ENCODE measurements at regions not wholly inside any gene's neighbourhood (a gene's known extent, or its start where the extent isn't known, plus 50 kb on each side); places are given as distances from the start of the nearest gene placed in this dataset.

DNA sequence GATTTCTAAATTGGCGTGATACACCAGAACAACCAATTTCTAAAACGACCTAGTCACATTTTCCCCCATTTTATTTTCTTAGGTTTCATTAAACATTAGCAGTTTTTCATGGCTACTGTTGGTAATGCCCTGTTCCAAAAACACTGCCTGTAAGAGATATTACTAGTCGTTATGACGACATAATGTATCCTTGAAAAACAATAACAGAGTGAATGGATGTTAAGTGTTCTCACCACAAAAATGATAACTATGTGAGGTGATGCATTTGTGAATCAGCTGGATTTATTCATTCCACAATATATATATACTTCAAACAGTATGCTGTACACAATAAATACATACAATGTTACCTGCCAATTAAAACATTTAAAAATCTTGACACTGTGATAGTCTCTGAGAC, 1147.6 kb upstream of the PCDH10 start:
- DNase-seq (ENCODE audit: low spot score): no peak
- no peak overlapping the region for H3K27ac ChIP-seq
- H3K27me3 ChIP-seq: no peaks in the 10 kb centered on the region
- no peaks in the 10 kb centered on the region for H3K36me3 ChIP-seq
- H3K4me1 ChIP-seq: no peaks in the 10 kb centered on the region
- TF ChIP-seq, protein P1, sequence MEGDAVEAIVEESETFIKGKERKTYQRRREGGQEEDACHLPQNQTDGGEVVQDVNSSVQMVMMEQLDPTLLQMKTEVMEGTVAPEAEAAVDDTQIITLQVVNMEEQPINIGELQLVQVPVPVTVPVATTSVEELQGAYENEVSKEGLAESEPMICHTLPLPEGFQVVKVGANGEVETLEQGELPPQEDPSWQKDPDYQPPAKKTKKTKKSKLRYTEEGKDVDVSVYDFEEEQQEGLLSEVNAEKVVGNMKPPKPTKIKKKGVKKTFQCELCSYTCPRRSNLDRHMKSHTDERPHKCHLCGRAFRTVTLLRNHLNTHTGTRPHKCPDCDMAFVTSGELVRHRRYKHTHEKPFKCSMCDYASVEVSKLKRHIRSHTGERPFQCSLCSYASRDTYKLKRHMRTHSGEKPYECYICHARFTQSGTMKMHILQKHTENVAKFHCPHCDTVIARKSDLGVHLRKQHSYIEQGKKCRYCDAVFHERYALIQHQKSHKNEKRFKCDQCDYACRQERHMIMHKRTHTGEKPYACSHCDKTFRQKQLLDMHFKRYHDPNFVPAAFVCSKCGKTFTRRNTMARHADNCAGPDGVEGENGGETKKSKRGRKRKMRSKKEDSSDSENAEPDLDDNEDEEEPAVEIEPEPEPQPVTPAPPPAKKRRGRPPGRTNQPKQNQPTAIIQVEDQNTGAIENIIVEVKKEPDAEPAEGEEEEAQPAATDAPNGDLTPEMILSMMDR (IDR thresholded peaks at IDR 0.05): no peak
- H3K4me3 ChIP-seq: no peak overlapping the region
- H3K9me3 ChIP-seq: no peaks in the 10 kb centered on the region

DNA sequence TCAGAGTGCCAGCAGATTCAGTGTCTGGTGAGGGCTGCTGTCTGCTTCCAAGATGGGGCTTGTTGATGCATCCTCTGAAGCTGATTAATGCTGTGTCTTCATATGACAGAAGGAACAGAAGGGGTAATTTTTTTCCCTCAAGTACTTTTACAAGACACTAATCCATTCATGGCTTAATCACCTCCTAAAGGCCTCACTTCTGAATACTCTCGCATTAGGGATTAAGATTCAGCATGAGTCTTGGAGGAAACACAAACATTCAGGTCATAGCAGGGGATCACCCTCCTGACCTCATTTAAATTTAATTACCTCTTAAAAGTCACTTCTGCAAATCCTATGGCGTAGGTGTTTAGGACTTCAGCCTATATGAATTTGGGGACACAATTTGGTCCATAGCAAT, 1145.5 kb upstream of the PCDH10 start:
- TF ChIP-seq, protein P1 (IDR thresholded peaks at IDR 0.05): no peak
- Histone ChIP-seq H3K9me3 (no peaks in the 10 kb centered on the region), H3K27ac (no peak overlapping the region), H3K4me1 (no peaks in the 10 kb centered on the region), H3K27me3 (no peaks in the 10 kb centered on the region), H3K4me3 (no peak overlapping the region), H3K36me3 (no peaks in the 10 kb centered on the region)
- no peak for DNase-seq (ENCODE audit: low spot score)

DNA sequence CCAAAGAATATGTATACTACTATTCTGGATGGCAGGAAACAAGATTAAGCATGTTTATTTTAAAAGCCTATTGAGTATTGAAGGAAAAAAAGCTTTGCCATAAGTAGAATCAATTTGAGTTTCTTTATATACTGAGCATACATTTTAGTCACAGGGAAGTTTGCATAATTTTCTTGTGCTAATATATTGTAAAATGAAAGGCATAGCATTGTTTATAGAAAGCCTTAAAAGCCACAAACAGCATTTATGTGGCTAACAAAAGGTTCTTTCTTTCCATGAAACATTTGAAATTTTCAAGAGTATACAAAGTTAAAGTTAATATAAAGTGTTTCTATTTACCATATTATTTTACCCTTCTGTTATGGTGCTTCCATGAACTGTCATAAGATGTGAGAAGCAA, 1133.8 kb upstream of the PCDH10 start:
- TF ChIP-seq, protein P1 (IDR thresholded peaks at IDR 0.05): no peak
- Histone ChIP-seq H3K9me3 (no peaks in the 10 kb centered on the region), H3K27me3 (no peaks in the 10 kb centered on the region), H3K4me1 (no peaks in the 10 kb centered on the region), H3K4me3 (no peak overlapping the region), H3K27ac (no peak overlapping the region), H3K36me3 (no peaks in the 10 kb centered on the region)
- no peak for DNase-seq (ENCODE audit: low spot score)

DNA sequence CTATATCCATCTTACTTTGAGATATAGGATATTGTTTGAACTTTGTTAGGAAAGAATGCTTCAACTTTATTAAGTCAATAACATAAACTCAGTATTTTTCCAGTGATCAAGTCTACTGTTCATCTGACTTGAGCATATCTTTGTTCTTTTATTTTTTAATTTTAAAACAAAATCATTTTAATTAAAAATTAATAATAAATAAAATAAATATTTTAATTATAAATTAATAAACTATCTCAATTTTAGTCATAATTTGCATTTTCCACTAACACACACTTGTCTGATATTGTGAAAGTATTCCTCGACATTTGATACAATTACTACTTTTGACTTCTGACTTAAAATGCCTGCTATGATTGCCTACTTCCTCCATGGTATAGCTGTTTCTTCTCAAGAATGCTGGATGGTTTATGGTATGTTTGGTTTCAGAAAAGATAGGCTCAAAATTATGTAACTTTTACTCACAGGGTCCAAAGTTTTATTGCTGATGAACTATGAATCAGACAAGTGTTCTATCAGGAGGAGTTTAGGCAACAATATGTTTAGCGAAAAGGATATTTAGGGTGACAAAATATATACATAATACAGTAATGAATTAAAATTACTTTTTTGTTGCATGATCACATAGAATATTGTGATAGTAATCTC, 1132.3 kb upstream of the PCDH10 start:
- H3K27me3 ChIP-seq: no peaks in the 10 kb centered on the region
- H3K27ac ChIP-seq: no peak overlapping the region
- no peak overlapping the region for H3K4me3 ChIP-seq
- no peak for DNase-seq (ENCODE audit: low spot score)
- H3K4me1 ChIP-seq: no peaks in the 10 kb centered on the region
- TF ChIP-seq, protein P1 (IDR thresholded peaks at IDR 0.05): no peak
- H3K9me3 ChIP-seq: no peaks in the 10 kb centered on the region
- no peaks in the 10 kb centered on the region for H3K36me3 ChIP-seq

DNA sequence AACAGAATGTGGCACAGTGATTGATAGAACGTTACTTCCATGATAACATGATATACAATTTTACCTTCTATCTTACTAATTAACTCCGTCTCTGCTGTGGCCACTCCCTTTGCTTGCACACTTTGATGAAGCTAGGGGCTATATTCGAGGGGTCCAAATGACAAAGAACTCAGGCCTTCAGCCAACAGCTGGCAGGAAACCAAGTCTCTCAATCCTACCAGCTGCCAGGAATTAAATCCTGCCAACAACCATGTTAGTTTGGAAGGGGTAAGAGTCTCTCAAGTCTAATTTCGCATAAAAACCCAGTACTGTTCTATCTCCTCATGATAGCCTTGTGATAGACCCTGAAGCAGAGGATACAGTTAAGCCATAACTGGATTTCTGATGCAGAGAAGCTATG, 1122.9 kb upstream of the PCDH10 start:
- Histone ChIP-seq H3K4me3 (no peak overlapping the region), H3K36me3 (no peaks in the 10 kb centered on the region), H3K9me3 (no peaks in the 10 kb centered on the region), H3K27ac (no peak overlapping the region), H3K27me3 (no peaks in the 10 kb centered on the region), H3K4me1 (no peaks in the 10 kb centered on the region)
- TF ChIP-seq, protein P1 (IDR thresholded peaks at IDR 0.05): no peak
- DNase-seq (ENCODE audit: low spot score): no peak

DNA sequence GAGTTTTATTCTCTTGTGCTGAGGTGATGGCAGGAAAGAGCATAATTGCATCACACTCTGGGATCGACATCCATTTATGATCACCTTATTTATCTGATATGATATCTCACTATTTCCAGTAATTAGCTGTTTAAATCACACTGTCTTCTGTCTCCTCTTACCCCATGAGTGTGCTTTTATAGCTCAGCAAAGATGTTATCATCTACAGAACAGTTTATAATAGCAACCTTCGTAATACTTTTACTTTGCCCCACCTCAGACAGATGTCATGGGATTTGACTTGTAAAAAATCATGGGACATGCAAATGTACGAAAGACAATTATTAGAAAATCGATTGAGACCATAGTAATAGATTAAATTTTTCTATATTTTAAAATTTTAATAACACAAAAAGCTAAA, 1122.3 kb upstream of the PCDH10 start:
- Histone ChIP-seq H3K36me3 (no peaks in the 10 kb centered on the region), H3K27ac (no peak overlapping the region), H3K9me3 (no peaks in the 10 kb centered on the region), H3K27me3 (no peaks in the 10 kb centered on the region), H3K4me3 (no peak overlapping the region), H3K4me1 (no peaks in the 10 kb centered on the region)
- no peak for DNase-seq (ENCODE audit: low spot score)
- TF ChIP-seq, protein P1 (IDR thresholded peaks at IDR 0.05): no peak

All from right atrium auricular region (tissue), 2 donors.